K562 (cell line): ENCODE measurements at regions not wholly inside any gene's neighbourhood (a gene's known extent, or its start where the extent isn't known, plus 50 kb on each side); places are given as distances from the start of the nearest gene placed in this dataset.

Experiments used
- ATF7 ChIP-seq: fragments of 450-650 bp; IDR thresholded peaks from 2 replicates; pipeline ENCODE4 v1.7.1; 2014; ENCODE audit warnings: mild to moderate bottlenecking, moderate library complexity
- C11orf30 ChIP-seq: fragments of 450-650 bp; IDR thresholded peaks from 2 replicates; pipeline ENCODE4 v1.6.1; 2016; ENCODE audit warnings: low read depth, mild to moderate bottlenecking
- CREM ChIP-seq: IDR thresholded peaks from 2 replicates; pipeline ENCODE4 v1.6.1; 2014; ENCODE audit warnings: antibody characterized with exemption, low read depth
- DMBX1 ChIP-seq: fragments of 250-450 bp; sonication (Bioruptor Pico); IDR thresholded peaks from 2 replicates; pipeline ENCODE4 v1.8.0; 2022; ENCODE audit warnings: inconsistent platforms, mild to moderate bottlenecking, moderate library complexity, borderline replicate concordance
- DPF2 ChIP-seq: fragments of 450-650 bp; IDR thresholded peaks from 2 replicates; pipeline ENCODE4 v1.6.1; 2016
- EHMT2 ChIP-seq: fragments of 450-650 bp; IDR thresholded peaks from 2 replicates; pipeline ENCODE4 v1.6.1; 2018; ENCODE audit warnings: antibody characterized with exemption
- EP300 ChIP-seq: IDR thresholded peaks from 2 replicates; pipeline ENCODE4 v1.6.1; 2012; ENCODE audit warnings: low read length, improper control_type of control experiment
- GTF2E2 ChIP-seq: fragments of 200-800 bp; sonication (Bioruptor generic); IDR thresholded peaks from 2 replicates; pipeline ENCODE4 v1.6.1; 2016; ENCODE audit warnings: missing genetic modification characterization, missing compliant biosample characterization
- JUND ChIP-seq, 2 experiments: IDR thresholded peaks; 2 replicates in 1 of 2; 3 replicates in 1 of 2; pipeline ENCODE4 v1.6.1; 2011; ENCODE audit warnings: borderline replicate concordance in 2 of 2, low read depth in 2 of 2, low read length in 2 of 2, improper control_type of control experiment in 1 of 2, missing biosample characterization in 1 of 2, missing genetic modification characterization in 1 of 2, missing genetic modification reagents in 1 of 2
- MAFF ChIP-seq: IDR thresholded peaks from 2 replicates; pipeline ENCODE4 v1.6.1; 2012; ENCODE audit warnings: low read length, improper control_type of control experiment
- NFIC ChIP-seq: fragments of 450-650 bp; IDR thresholded peaks from 2 replicates; pipeline ENCODE4 v1.6.1; 2017; ENCODE audit warnings: mild to moderate bottlenecking, inconsistent platforms
- PML ChIP-seq: IDR thresholded peaks from 2 replicates; pipeline ENCODE4 v1.6.1; 2012; ENCODE audit warnings: low read length, inconsistent platforms
- RFX5 ChIP-seq: IDR thresholded peaks from 2 replicates; pipeline ENCODE4 v1.6.1; 2011; ENCODE audit warnings: low read depth, mild to moderate bottlenecking, improper control_type of control experiment, low read length
- RFX7 ChIP-seq: fragments of 250-450 bp; sonication (Bioruptor Pico); IDR thresholded peaks from 2 replicates; pipeline ENCODE4 v1.5.1; 2021; ENCODE audit warnings: mild to moderate bottlenecking
- SMARCA5 ChIP-seq: fragments of 450-650 bp; IDR thresholded peaks from 2 replicates; pipeline ENCODE4 v1.6.1; 2016
- SMARCC2 ChIP-seq: fragments of 450-650 bp; IDR thresholded peaks from 2 replicates; pipeline ENCODE4 v1.6.1; 2017; ENCODE audit warnings: antibody characterized with exemption, moderate library complexity, mild to moderate bottlenecking, low read depth
- SRSF3 ChIP-seq: fragments of 200-400 bp; formaldehyde crosslinking; IDR thresholded peaks from 2 replicates; pipeline ENCODE4 v1.6.1; 2016; ENCODE audit warnings: mild to moderate bottlenecking, low read length, moderate library complexity; ENCODE audit not compliant: insufficient read depth
- TEAD4 ChIP-seq, 2 experiments: sonication (generic) in 1 of 2; formaldehyde crosslinking in 1 of 2; IDR thresholded peaks; 2 replicates each; pipeline versions ENCODE4 v1.6.1 to v1.8.0; 2012 to 2022; ENCODE audit warnings: borderline replicate concordance in 1 of 2, inconsistent platforms in 1 of 2, low read length in 1 of 2, mild to moderate bottlenecking in 1 of 2, missing genetic modification reagents in 1 of 2
- TRIM24 ChIP-seq, 2 experiments: fragments of 450-650 bp; IDR thresholded peaks; 2 replicates each; pipeline ENCODE4 v1.6.1; 2016
- ZNF316 ChIP-seq: fragments of 450-650 bp; IDR thresholded peaks from 2 replicates; pipeline ENCODE4 v1.6.1; 2016
- ZNF644 ChIP-seq: fragments of 200-800 bp; sonication (Bioruptor generic); IDR thresholded peaks from 2 replicates; pipeline ENCODE4 v1.6.1; 2016; ENCODE audit warnings: low read depth, missing genetic modification characterization, missing compliant biosample characterization
- TF ChIP-seq, protein P1 (sequence below), 2 experiments: fragments of 150-350 bp in 1 of 2; IDR thresholded peaks; 2 replicates each; pipeline ENCODE4 v1.6.1; 2012 to 2016; ENCODE audit warnings: low read depth in 2 of 2, low read length in 2 of 2, mild to moderate bottlenecking in 1 of 2, moderate library complexity in 1 of 2
- TF ChIP-seq, protein P2 (sequence below): IDR thresholded peaks from 2 replicates; pipeline ENCODE4 v1.6.1; 2012; ENCODE audit warnings: low read depth, low read length, improper control_type of control experiment, borderline replicate concordance

DNA sequence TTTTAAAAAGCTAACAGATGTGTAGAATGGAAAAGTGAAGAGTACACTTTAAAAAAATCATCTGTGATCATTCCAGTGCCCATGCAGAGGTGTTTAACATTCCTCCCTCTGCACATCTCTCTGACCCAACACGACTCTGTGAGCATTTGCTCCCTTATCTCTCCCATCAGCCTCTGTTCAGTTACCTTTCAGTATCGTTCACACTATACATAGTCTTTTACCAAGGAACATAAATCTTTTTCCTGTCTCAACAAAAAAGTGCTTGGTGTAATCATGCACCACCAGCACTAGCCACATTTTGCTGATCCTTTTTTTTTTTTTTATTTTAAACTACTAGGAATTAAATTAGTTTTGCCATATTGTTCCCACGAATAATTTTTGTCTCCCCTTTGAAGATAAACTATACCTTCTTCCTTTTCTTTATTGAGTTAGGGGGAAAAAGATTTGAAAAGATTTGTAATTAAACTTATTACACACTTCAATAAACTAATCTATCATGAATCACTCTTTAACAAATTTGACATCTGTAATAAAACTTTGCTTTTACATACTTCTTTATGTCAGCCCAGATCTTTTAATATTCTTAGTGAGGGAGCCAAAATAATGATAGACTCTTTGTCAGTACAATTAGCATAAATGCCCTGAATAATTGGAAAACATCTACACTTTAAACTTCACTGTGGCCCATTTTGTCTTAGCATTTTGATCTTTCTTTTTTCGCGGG lies 489.8 kb upstream of the FANCL start (continued):
- TF ChIP-seq SRSF3 (no peak), GTF2E2 (tag) (peak; percentile 86; the same call in 1 of the 2 replicates), TEAD4 (IDR thresholded peaks at IDR 0.05; ENCODE audit: low read length) (peak; percentile 95), TEAD4 (CRISPR knock-in tag; IDR thresholded peaks at IDR 0.05; ENCODE audit: borderline replicate concordance) (no peak), TRIM24 (IDR thresholded peaks at IDR 0.05) (peak; percentile 75 to 87), PML (peak; percentile 88), RFX7 (CRISPR knock-in tag) (no peak), ZNF644 (tag) (peak; percentile 60), RFX5 (no peak), SMARCC2 (peak; percentile 85), MAFF (peak; percentile 85), DPF2 (peak; percentile 96), EP300 (peak; percentile 99), DMBX1 (CRISPR knock-in tag) (peak; percentile 67; the same call in 1 of the 2 replicates), C11orf30 (peak; percentile 94), JUND (IDR thresholded peaks at IDR 0.05; ENCODE audit: borderline replicate concordance, low read depth, low read length) (peak; percentile 57; the same call in 1 of the 2 replicates), JUND (tag; IDR thresholded peaks at IDR 0.05; ENCODE audit: borderline replicate concordance, low read depth, low read length) (no peak; the same call in 2 of the 3 replicates), ZNF316 (peak; percentile 98), SMARCA5 (0 out of 2 replicates have a peak, but pooled peaks have one; percentile 13), ATF7 (peak; percentile 20; the same call in 1 of the 2 replicates), CREM (peak; percentile 66), NFIC (peak; percentile 70), EHMT2 (peak; percentile 38; the same call in 1 of the 2 replicates)
- TF ChIP-seq, protein P1, sequence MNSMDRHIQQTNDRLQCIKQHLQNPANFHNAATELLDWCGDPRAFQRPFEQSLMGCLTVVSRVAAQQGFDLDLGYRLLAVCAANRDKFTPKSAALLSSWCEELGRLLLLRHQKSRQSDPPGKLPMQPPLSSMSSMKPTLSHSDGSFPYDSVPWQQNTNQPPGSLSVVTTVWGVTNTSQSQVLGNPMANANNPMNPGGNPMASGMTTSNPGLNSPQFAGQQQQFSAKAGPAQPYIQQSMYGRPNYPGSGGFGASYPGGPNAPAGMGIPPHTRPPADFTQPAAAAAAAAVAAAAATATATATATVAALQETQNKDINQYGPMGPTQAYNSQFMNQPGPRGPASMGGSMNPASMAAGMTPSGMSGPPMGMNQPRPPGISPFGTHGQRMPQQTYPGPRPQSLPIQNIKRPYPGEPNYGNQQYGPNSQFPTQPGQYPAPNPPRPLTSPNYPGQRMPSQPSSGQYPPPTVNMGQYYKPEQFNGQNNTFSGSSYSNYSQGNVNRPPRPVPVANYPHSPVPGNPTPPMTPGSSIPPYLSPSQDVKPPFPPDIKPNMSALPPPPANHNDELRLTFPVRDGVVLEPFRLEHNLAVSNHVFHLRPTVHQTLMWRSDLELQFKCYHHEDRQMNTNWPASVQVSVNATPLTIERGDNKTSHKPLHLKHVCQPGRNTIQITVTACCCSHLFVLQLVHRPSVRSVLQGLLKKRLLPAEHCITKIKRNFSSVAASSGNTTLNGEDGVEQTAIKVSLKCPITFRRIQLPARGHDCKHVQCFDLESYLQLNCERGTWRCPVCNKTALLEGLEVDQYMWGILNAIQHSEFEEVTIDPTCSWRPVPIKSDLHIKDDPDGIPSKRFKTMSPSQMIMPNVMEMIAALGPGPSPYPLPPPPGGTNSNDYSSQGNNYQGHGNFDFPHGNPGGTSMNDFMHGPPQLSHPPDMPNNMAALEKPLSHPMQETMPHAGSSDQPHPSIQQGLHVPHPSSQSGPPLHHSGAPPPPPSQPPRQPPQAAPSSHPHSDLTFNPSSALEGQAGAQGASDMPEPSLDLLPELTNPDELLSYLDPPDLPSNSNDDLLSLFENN (IDR thresholded peaks at IDR 0.05; ENCODE audit: low read depth in 2 of 2, low read length in 2 of 2): peak in 1 of 2 experiments; percentile 82; a peak in 2 of 4 replicates
- TF ChIP-seq, protein P2, sequence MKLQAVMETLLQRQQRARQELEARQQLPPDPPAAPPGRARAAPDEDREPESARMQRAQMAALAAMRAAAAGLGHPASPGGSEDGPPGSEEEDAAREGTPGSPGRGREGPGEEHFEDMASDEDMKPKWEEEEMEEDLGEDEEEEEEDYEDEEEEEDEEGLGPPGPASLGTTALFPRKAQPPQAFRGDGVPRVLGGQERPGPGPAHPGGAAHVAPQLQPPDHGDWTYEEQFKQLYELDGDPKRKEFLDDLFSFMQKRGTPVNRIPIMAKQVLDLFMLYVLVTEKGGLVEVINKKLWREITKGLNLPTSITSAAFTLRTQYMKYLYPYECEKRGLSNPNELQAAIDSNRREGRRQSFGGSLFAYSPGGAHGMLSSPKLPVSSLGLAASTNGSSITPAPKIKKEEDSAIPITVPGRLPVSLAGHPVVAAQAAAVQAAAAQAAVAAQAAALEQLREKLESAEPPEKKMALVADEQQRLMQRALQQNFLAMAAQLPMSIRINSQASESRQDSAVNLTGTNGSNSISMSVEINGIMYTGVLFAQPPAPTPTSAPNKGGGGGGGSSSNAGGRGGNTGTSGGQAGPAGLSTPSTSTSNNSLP: peak; percentile 86; the same call in 1 of the 2 replicates
